ENCODE measurements at regions not wholly inside any gene's neighbourhood (a gene's known extent, or its start where the extent isn't known, plus 50 kb on each side); places are given as distances from the start of the nearest gene placed in this dataset.

DNA sequence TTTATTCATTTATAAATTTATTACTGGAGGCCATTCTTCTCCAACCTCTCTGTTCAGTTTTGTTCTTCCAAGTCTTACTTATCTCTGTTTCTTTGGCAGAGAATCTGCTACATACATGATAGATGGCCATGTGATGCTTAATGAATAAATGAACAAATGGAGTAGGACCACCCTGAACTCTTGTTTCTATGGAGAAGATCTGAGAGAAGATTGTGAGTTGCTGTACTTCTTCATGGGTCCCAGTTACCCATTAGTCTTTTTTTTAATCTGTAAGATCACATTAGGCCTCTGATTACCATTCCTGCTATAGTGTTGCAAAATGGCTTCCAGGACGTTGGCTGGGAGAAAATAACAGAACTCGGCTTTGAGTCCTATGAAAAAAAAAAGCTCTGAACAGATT lies 191.9 kb upstream of the SYNPR start:
- intact Hi-C loops (cut with DNase I; ENCODE audit: low total_unique reads): no loop called here

DNA sequence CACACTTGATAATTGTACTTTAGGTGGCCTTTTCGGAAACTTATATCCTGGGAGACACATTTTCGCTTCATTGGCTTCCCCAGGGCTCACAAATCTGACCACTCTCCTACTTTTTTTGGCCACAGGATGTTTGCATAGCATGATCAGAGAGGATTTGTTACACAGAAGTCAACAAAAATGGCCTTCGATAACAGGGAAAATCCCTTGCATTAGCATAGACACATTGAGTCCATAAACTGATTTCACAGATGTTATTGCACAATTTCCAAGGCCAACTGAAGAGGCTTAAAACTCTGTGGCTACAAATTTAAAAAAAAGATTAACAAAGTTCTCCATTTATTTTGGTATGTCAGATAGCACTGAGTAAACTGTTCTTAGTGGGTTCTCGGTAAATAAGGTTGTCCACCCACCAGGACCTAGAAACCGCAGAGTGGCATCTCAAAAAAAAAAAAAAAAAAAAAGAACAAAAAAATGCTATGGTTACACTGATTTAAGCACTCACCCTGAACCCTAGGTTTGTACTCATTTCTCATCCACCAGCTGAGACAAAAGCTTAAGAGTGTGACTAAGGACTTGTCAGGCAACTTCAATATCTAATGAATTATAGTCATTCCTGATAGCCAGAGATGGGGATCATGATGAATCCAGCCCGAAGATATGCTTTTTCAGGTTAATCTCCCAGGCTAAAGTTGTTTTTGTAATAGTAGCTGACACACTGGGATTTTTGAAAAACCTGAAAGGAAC lies 188.9 kb upstream of the SYNPR start:
- Histone ChIP-seq H3K36me3 (no peaks in the 10 kb centered on the region), H3K4me3 (no peak overlapping the region), H3K27me3 (no peaks in the 10 kb centered on the region), H3K4me1 (no peaks in the 10 kb centered on the region), H3K27ac (no peak overlapping the region), H3K9me3 (no peaks in the 10 kb centered on the region)
- no peak for DNase-seq
- TF ChIP-seq, protein P1, sequence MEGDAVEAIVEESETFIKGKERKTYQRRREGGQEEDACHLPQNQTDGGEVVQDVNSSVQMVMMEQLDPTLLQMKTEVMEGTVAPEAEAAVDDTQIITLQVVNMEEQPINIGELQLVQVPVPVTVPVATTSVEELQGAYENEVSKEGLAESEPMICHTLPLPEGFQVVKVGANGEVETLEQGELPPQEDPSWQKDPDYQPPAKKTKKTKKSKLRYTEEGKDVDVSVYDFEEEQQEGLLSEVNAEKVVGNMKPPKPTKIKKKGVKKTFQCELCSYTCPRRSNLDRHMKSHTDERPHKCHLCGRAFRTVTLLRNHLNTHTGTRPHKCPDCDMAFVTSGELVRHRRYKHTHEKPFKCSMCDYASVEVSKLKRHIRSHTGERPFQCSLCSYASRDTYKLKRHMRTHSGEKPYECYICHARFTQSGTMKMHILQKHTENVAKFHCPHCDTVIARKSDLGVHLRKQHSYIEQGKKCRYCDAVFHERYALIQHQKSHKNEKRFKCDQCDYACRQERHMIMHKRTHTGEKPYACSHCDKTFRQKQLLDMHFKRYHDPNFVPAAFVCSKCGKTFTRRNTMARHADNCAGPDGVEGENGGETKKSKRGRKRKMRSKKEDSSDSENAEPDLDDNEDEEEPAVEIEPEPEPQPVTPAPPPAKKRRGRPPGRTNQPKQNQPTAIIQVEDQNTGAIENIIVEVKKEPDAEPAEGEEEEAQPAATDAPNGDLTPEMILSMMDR (IDR thresholded peaks at IDR 0.05): no peak
- intact Hi-C loops (cut with DNase I; ENCODE audit: low total_unique reads): no loop called here

More for the DNA sequence above, 191.9 kb upstream of the SYNPR start:
- Histone ChIP-seq H3K36me3 (no peaks in the 10 kb centered on the region), H3K27me3 (no peaks in the 10 kb centered on the region), H3K27ac (no peak overlapping the region), H3K4me1 (no peaks in the 10 kb centered on the region), H3K9me3 (no peaks in the 10 kb centered on the region), H3K4me3 (no peak overlapping the region)
- no peak for DNase-seq
- TF ChIP-seq, protein P1 (IDR thresholded peaks at IDR 0.05): no peak

DNA sequence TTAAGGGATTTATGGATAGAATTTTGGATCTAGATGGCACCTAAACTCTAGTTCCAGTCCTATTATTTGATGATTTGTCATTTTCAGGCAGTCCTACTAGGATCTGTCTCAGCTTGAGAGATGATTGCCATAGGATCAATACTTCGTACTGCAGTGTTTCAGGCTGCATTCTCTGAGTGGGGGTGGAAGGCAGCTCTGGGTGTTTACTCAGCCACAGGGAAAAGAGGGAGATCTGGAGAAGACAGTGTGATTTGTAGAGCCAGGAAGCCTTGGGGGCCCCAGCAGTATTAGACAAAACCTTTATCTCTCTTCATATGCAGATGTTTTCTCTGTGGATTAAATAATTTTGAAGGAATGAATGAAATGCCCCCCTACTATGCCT lies 188.4 kb upstream of the SYNPR start:
- Histone ChIP-seq H3K36me3 (no peaks in the 10 kb centered on the region), H3K27ac (no peak overlapping the region), H3K27me3 (no peaks in the 10 kb centered on the region), H3K9me3 (no peaks in the 10 kb centered on the region), H3K4me3 (no peak overlapping the region), H3K4me1 (no peaks in the 10 kb centered on the region)
- intact Hi-C loops (cut with DNase I; ENCODE audit: low total_unique reads): no loop called here
- DNase-seq: no peak
- TF ChIP-seq, protein P1 (IDR thresholded peaks at IDR 0.05): no peak

DNA sequence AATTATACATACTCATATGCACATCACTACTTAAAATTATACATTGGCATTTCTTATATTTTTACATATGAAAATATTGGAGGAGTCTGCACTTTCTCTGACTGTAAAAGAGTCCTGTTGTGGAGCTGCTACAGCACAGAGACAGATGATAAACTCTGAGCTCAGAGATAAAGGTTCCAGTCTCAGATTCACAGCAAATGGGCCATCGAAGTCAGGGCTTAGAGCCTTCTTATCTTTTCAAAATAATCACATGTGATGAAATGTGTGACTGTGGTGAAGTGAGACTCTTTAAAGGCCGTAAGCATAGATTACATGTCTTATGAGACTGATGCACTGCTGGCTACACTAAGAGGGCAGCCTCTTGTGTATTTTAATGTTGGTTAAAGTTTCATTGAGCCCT lies 187.5 kb upstream of the SYNPR start:
- intact Hi-C loops (cut with DNase I; ENCODE audit: low total_unique reads): no loop called here
- DNase-seq: no peak
- Histone ChIP-seq H3K9me3 (no peaks in the 10 kb centered on the region), H3K36me3 (no peaks in the 10 kb centered on the region), H3K4me3 (no peak overlapping the region), H3K4me1 (no peaks in the 10 kb centered on the region), H3K27ac (no peak overlapping the region), H3K27me3 (no peaks in the 10 kb centered on the region)
- TF ChIP-seq, protein P1 (IDR thresholded peaks at IDR 0.05): no peak

- TF ChIP-seq, protein P1 (IDR thresholded peaks at IDR 0.05): no peak
- Histone ChIP-seq H3K27ac (no peak overlapping the region), H3K9me3 (no peaks in the 10 kb centered on the region), H3K27me3 (no peaks in the 10 kb centered on the region), H3K4me3 (no peak overlapping the region), H3K36me3 (no peaks in the 10 kb centered on the region), H3K4me1 (no peaks in the 10 kb centered on the region)
- intact Hi-C loops (cut with DNase I; ENCODE audit: low total_unique reads): no loop called here
- DNase-seq: no peak
Measured at GRCh38 chr3:63092515-63092914, 185.6 kb upstream of the SYNPR start.
